GM23338 (cell line): ENCODE measurements at regions not wholly inside any gene's neighbourhood (a gene's known extent, or its start where the extent isn't known, plus 50 kb on each side); places are given as distances from the start of the nearest gene placed in this dataset.

Experiments
- CREB1 ChIP-seq: fragments of 250-450 bp; sonication (Bioruptor Pico); IDR thresholded peaks from 2 replicates; pipeline ENCODE4 v1.5.0; 2020; ENCODE audit warnings: low read depth, mild to moderate bottlenecking, moderate library complexity
- CTCF ChIP-seq, 2 experiments: fragments of 200-600 bp in 1 of 2; sonication (generic) in 1 of 2; conservative IDR thresholded peaks; 2 replicates each; pipeline versions ENCODE4 v1.5.1 to v1.6.1; 2016 to 2017; ENCODE audit warnings: antibody characterized with exemption in 2 of 2, low read depth in 2 of 2, mild to moderate bottlenecking in 2 of 2, moderate library complexity in 1 of 2
- ETS1 ChIP-seq: IDR thresholded peaks from 2 replicates; pipeline ENCODE4 v1.6.1; 2016; ENCODE audit warnings: antibody characterized with exemption
- EZH2 ChIP-seq: fragments of 200-600 bp; sonication (generic); IDR thresholded peaks from one replicate; pipeline ENCODE4 v1.8.0; 2017; ENCODE audit warnings: antibody characterized with exemption, mild to moderate bottlenecking, low read depth; ENCODE audit not compliant: unreplicated experiment
- EZH2phosphoT487 ChIP-seq: fragments of 200-600 bp; sonication (generic); IDR thresholded peaks from one replicate; pipeline ENCODE4 v1.8.1; 2018; ENCODE audit warnings: antibody characterized with exemption; ENCODE audit not compliant: unreplicated experiment
- NANOG ChIP-seq: IDR thresholded peaks from 2 replicates; pipeline ENCODE4 v1.6.1; 2016; ENCODE audit warnings: antibody characterized with exemption, borderline replicate concordance
- POLR2AphosphoS5 ChIP-seq: IDR thresholded peaks from 2 replicates; pipeline ENCODE4 v1.6.1; 2016; ENCODE audit warnings: antibody characterized with exemption, low read depth

GRCh38 chr1:166484471-166484870 is 317.7 kb upstream of the FAM78B start:
- TF ChIP-seq CTCF (conservative IDR thresholded peaks at IDR 0.05; ENCODE audit: low read depth in 2 of 2) (no peak), EZH2phosphoT487 (no peak), CREB1 (CRISPR knock-in tag) (no peak), NANOG (no peak), POLR2AphosphoS5 (no peak), ETS1 (no peak), EZH2 (no peak)
